Glutamatergic neuron (in vitro differentiated cells): ENCODE measurements at regions not wholly inside any gene's neighbourhood (a gene's known extent, or its start where the extent isn't known, plus 50 kb on each side); places are given as distances from the start of the nearest gene placed in this dataset.

Experiments used
- DNase-seq: peaks from one replicate; pipeline ENCODE4 v3.0.0; 2022
- H3K27ac Mint-ChIP-seq: one replicate; pipeline ENCODE4 v1.8.0; 2020; ENCODE audit warnings: mild to moderate bottlenecking, mixed read lengths, inconsistent platforms; ENCODE audit not compliant: unreplicated experiment
- H3K27me3 Mint-ChIP-seq: one replicate; pipeline ENCODE4 v1.8.0; 2020; ENCODE audit warnings: mild to moderate bottlenecking, moderate library complexity, mixed read lengths, inconsistent platforms; ENCODE audit not compliant: unreplicated experiment
- H3K36me3 Mint-ChIP-seq: one replicate; pipeline ENCODE4 v1.8.0; 2020; ENCODE audit warnings: mild to moderate bottlenecking, mixed read lengths, inconsistent platforms; ENCODE audit not compliant: unreplicated experiment
- H3K4me1 Mint-ChIP-seq: one replicate; pipeline ENCODE4 v1.8.0; 2020; ENCODE audit warnings: mild to moderate bottlenecking, low read depth, mixed read lengths, inconsistent platforms; ENCODE audit not compliant: unreplicated experiment
- H3K4me3 Mint-ChIP-seq: one replicate; pipeline ENCODE4 v1.8.0; 2020; ENCODE audit warnings: mild to moderate bottlenecking, mixed read lengths, inconsistent platforms; ENCODE audit not compliant: unreplicated experiment
- H3K9me3 Mint-ChIP-seq: one replicate; pipeline ENCODE4 v1.8.0; 2020; ENCODE audit warnings: mild to moderate bottlenecking, moderate library complexity, mixed read lengths, inconsistent platforms; ENCODE audit not compliant: unreplicated experiment
- CTCF ChIP-seq: fragments of 200-600 bp; sonication (generic); IDR thresholded peaks from one replicate; pipeline ENCODE4 v1.5.0; 2021; ENCODE audit not compliant: partially characterized antibody, unreplicated experiment

- Mint-ChIP-seq H3K4me3 (no peak overlapping the region), H3K27ac (no peak overlapping the region), H3K36me3 (peaks cover 16% of the 10 kb centered on the region), H3K9me3 (no peaks in the 10 kb centered on the region), H3K27me3 (peaks cover 3% of the 10 kb centered on the region), H3K4me1 (no peaks in the 10 kb centered on the region)
- TF ChIP-seq CTCF: no peak
- DNase-seq: no peak
These were observed 137.9 kb downstream of the AXIN2 start for GRCh38 chr17:65423346-65424140.

GRCh38 chr17:65418622-65419021 is 142.8 kb downstream of the AXIN2 start:
- no peaks in the 10 kb centered on the region for H3K4me1 Mint-ChIP-seq
- no peak for TF ChIP-seq CTCF
- no peak for DNase-seq
- no peaks in the 10 kb centered on the region for H3K27me3 Mint-ChIP-seq
- no peaks in the 10 kb centered on the region for H3K9me3 Mint-ChIP-seq
- peaks cover 8% of the 10 kb centered on the region for H3K36me3 Mint-ChIP-seq
- H3K27ac Mint-ChIP-seq: no peak overlapping the region
- no peak overlapping the region for H3K4me3 Mint-ChIP-seq

GRCh38 chr17:65417406-65418221 is 143.8 kb downstream of the AXIN2 start:
- H3K4me1 Mint-ChIP-seq: no peaks in the 10 kb centered on the region

GRCh38 chr17:65415991-65416390 is 145.5 kb downstream of the AXIN2 start:
- no peaks in the 10 kb centered on the region for H3K9me3 Mint-ChIP-seq
- H3K36me3 Mint-ChIP-seq: peaks cover 19% of the 10 kb centered on the region
- H3K27me3 Mint-ChIP-seq: no peaks in the 10 kb centered on the region
- H3K4me1 Mint-ChIP-seq: no peaks in the 10 kb centered on the region
- DNase-seq: no peak
- no peak overlapping the region for H3K4me3 Mint-ChIP-seq
- TF ChIP-seq CTCF: no peak
- no peak overlapping the region for H3K27ac Mint-ChIP-seq

More at GRCh38 chr17:65417406-65418221, 143.8 kb downstream of the AXIN2 start:
- DNase-seq: no peak
- peaks cover 10% of the 10 kb centered on the region for H3K36me3 Mint-ChIP-seq
- H3K27me3 Mint-ChIP-seq: no peaks in the 10 kb centered on the region
- no peak overlapping the region for H3K27ac Mint-ChIP-seq
- no peak overlapping the region for H3K4me3 Mint-ChIP-seq
- H3K9me3 Mint-ChIP-seq: no peaks in the 10 kb centered on the region
- no peak for TF ChIP-seq CTCF

GRCh38 chr17:65413390-65413789 is 148.1 kb downstream of the AXIN2 start:
- Mint-ChIP-seq H3K9me3 (peaks cover 5% of the 10 kb centered on the region), H3K36me3 (peaks cover 23% of the 10 kb centered on the region), H3K27ac (no peak overlapping the region), H3K4me1 (no peaks in the 10 kb centered on the region), H3K4me3 (no peak overlapping the region), H3K27me3 (no peaks in the 10 kb centered on the region)
- no peak for DNase-seq
- no peak for TF ChIP-seq CTCF
